ENCODE measurements at regions not wholly inside any gene's neighbourhood (a gene's known extent, or its start where the extent isn't known, plus 50 kb on each side); places are given as distances from the start of the nearest gene placed in this dataset.
A peak's percentile ranks its signal among the peaks of the same experiment; 100 is the strongest.

- intact Hi-C loops (cut with DNase I): no loop called here
- no peaks in the 10 kb centered on the region for H3K9me3 ChIP-seq (ENCODE audit: control insufficient read depth in 2 of 3, insufficient read depth in 1 of 3, low read length in 3 of 3)
- TF ChIP-seq CTCF (IDR thresholded peaks at IDR 0.05; ENCODE audit: borderline replicate concordance, extremely low read depth, insufficient read depth): no peak
- no peaks in the 10 kb centered on the region for H3K4me1 ChIP-seq (ENCODE audit: control insufficient read depth in 2 of 3, insufficient read depth in 2 of 3, low read depth in 1 of 3, low read length in 3 of 3)
- H3K27me3 ChIP-seq (ENCODE audit: control insufficient read depth, insufficient read depth, low read length): no peaks in the 10 kb centered on the region
- FAIRE-seq (no peak), DNase-seq (no peak)
- no peak overlapping the region for H3K9ac ChIP-seq (ENCODE audit: low read length in 3 of 3)
- no peak overlapping the region for H3K4me3 ChIP-seq (ENCODE audit: low read length in 3 of 3)
- H3K36me3 ChIP-seq (ENCODE audit: control insufficient read depth in 2 of 3, insufficient read depth in 3 of 3, low read length in 3 of 3): no peaks in the 10 kb centered on the region
- no peak overlapping the region for H3K27ac ChIP-seq (ENCODE audit: low read depth in 2 of 2, low read length in 2 of 2)
These were observed 241.0 kb downstream of the PPP1R3A start for GRCh38 chr7:113677811-113678210.

GRCh38 chr7:113664867-113665266 is 253.9 kb downstream of the PPP1R3A start:
- Histone ChIP-seq H3K9me3 (ENCODE audit: control insufficient read depth in 2 of 3, insufficient read depth in 1 of 3, low read length in 3 of 3) (peaks cover 0 to 4% (median 3%) of the 10 kb centered on the region in 3 donors), H3K27ac (ENCODE audit: low read depth in 2 of 2, low read length in 2 of 2) (no peak overlapping the region), H3K36me3 (ENCODE audit: control insufficient read depth in 2 of 3, insufficient read depth in 3 of 3, low read length in 3 of 3) (no peaks in the 10 kb centered on the region), H3K4me1 (ENCODE audit: control insufficient read depth in 2 of 3, insufficient read depth in 2 of 3, low read depth in 1 of 3, low read length in 3 of 3) (no peaks in the 10 kb centered on the region), H3K9ac (ENCODE audit: low read length in 3 of 3) (no peak overlapping the region), H3K4me3 (ENCODE audit: low read length in 3 of 3) (no peak overlapping the region), H3K27me3 (ENCODE audit: control insufficient read depth, insufficient read depth, low read length) (no peaks in the 10 kb centered on the region)
- no peak for TF ChIP-seq CTCF (IDR thresholded peaks at IDR 0.05; ENCODE audit: borderline replicate concordance, extremely low read depth, insufficient read depth)
- FAIRE-seq (no peak), DNase-seq (no peak)
- intact Hi-C loops (cut with DNase I): no loop called here

- no peak overlapping the region for H3K27ac ChIP-seq (ENCODE audit: low read depth in 2 of 2, low read length in 2 of 2)
- H3K4me3 ChIP-seq (ENCODE audit: low read length in 3 of 3): no peak overlapping the region
- TF ChIP-seq CTCF (IDR thresholded peaks at IDR 0.05; ENCODE audit: borderline replicate concordance, extremely low read depth, insufficient read depth): no peak
- no peaks in the 10 kb centered on the region for H3K36me3 ChIP-seq (ENCODE audit: control insufficient read depth in 2 of 3, insufficient read depth in 3 of 3, low read length in 3 of 3)
- FAIRE-seq: no peak
- H3K9me3 ChIP-seq (ENCODE audit: control insufficient read depth in 2 of 3, insufficient read depth in 1 of 3, low read length in 3 of 3): peaks cover 0 to 4% (median 3%) of the 10 kb centered on the region in 3 donors
- H3K4me1 ChIP-seq (ENCODE audit: control insufficient read depth in 2 of 3, insufficient read depth in 2 of 3, low read depth in 1 of 3, low read length in 3 of 3): no peaks in the 10 kb centered on the region
- H3K27me3 ChIP-seq (ENCODE audit: control insufficient read depth, insufficient read depth, low read length): no peaks in the 10 kb centered on the region
- intact Hi-C loops (cut with DNase I): no loop called here
- no peak for DNase-seq
- H3K9ac ChIP-seq (ENCODE audit: low read length in 3 of 3): no peak overlapping the region
These were observed 259.4 kb downstream of the PPP1R3A start for GRCh38 chr7:113659416-113659815.

GRCh38 chr7:113657603-113658002 is 261.2 kb downstream of the PPP1R3A start:
- no peaks in the 10 kb centered on the region for H3K9me3 ChIP-seq (ENCODE audit: control insufficient read depth in 2 of 3, insufficient read depth in 1 of 3, low read length in 3 of 3)
- FAIRE-seq (no peak), DNase-seq (peak in 2 of 5 donors; percentile 1)
- H3K36me3 ChIP-seq (ENCODE audit: control insufficient read depth in 2 of 3, insufficient read depth in 3 of 3, low read length in 3 of 3): no peaks in the 10 kb centered on the region
- no peak overlapping the region for H3K4me3 ChIP-seq (ENCODE audit: low read length in 3 of 3)
- no peak for TF ChIP-seq CTCF (IDR thresholded peaks at IDR 0.05; ENCODE audit: borderline replicate concordance, extremely low read depth, insufficient read depth)
- no peak overlapping the region for H3K27ac ChIP-seq (ENCODE audit: low read depth in 2 of 2, low read length in 2 of 2)
- intact Hi-C loops (cut with DNase I): no loop called here
- no peak overlapping the region for H3K9ac ChIP-seq (ENCODE audit: low read length in 3 of 3)
- no peaks in the 10 kb centered on the region for H3K4me1 ChIP-seq (ENCODE audit: control insufficient read depth in 2 of 3, insufficient read depth in 2 of 3, low read depth in 1 of 3, low read length in 3 of 3)
- no peaks in the 10 kb centered on the region for H3K27me3 ChIP-seq (ENCODE audit: control insufficient read depth, insufficient read depth, low read length)

Data from kidney (tissue), 13 donors.